Hepatocyte (in vitro differentiated cells): ENCODE measurements at regions not wholly inside any gene's neighbourhood (a gene's known extent, or its start where the extent isn't known, plus 50 kb on each side); places are given as distances from the start of the nearest gene placed in this dataset.

Source experiments
- DNase-seq: peaks from one replicate; pipeline ENCODE4 v3.0.0-alpha.2; 2016; ENCODE audit warnings: low spot score
- H2AFZ ChIP-seq: fragments of 200-600 bp; sonication (generic); 2 replicates; pipeline ENCODE4 v1.6.0; 2016; ENCODE audit warnings: antibody characterized with exemption, mild to moderate bottlenecking
- H3K27ac ChIP-seq: fragments of 200-600 bp; sonication (generic); 2 replicates; pipeline ENCODE4 v1.5.1; 2016; ENCODE audit warnings: mild to moderate bottlenecking
- H3K27me3 ChIP-seq: fragments of 200-600 bp; sonication (generic); 2 replicates; pipeline ENCODE4 v1.6.1; 2016
- H3K36me3 ChIP-seq: fragments of 200-600 bp; sonication (generic); replicated peaks from 2 replicates; pipeline ENCODE4 v1.5.1; 2016; ENCODE audit warnings: low read depth; ENCODE audit not compliant: insufficient read depth
- H3K4me1 ChIP-seq: fragments of 200-600 bp; sonication (generic); 2 replicates; pipeline ENCODE4 v1.5.1; 2016; ENCODE audit warnings: mild to moderate bottlenecking, moderate library complexity; ENCODE audit not compliant: insufficient read depth
- H3K4me2 ChIP-seq: fragments of 200-600 bp; sonication (generic); 2 replicates; pipeline ENCODE4 v1.6.0; 2016
- H3K4me3 ChIP-seq: fragments of 200-600 bp; sonication (generic); 2 replicates; pipeline ENCODE4 v1.5.1; 2016; ENCODE audit warnings: mild to moderate bottlenecking
- H3K79me2 ChIP-seq: fragments of 200-600 bp; sonication (generic); 2 replicates; pipeline ENCODE4 v1.6.0; 2017; ENCODE audit warnings: mild to moderate bottlenecking
- H3K9me2 ChIP-seq: fragments of 200-600 bp; sonication (generic); replicated peaks from 2 replicates; pipeline ENCODE4 v1.6.0; 2017; ENCODE audit warnings: mild to moderate bottlenecking; ENCODE audit not compliant: insufficient read depth
- H3K9me3 ChIP-seq: fragments of 200-600 bp; sonication (generic); 2 replicates; pipeline ENCODE4 v1.5.1; 2016; ENCODE audit warnings: low read depth, mild to moderate bottlenecking
- H4K20me1 ChIP-seq: fragments of 200-600 bp; sonication (generic); 2 replicates; pipeline ENCODE4 v1.6.0; 2016; ENCODE audit warnings: mild to moderate bottlenecking; ENCODE audit not compliant: insufficient read depth, poor library complexity, severe bottlenecking
- EZH2 ChIP-seq: fragments of 200-600 bp; sonication (generic); IDR thresholded peaks from 2 replicates; pipeline ENCODE4 v1.6.1; 2016; ENCODE audit warnings: antibody characterized with exemption, mild to moderate bottlenecking, borderline replicate concordance
- EZH2phosphoT487 ChIP-seq: fragments of 200-600 bp; sonication (generic); IDR thresholded peaks from one replicate; pipeline ENCODE4 v1.6.1; 2018; ENCODE audit warnings: antibody characterized with exemption, mild to moderate bottlenecking, low read depth, moderate library complexity; ENCODE audit not compliant: unreplicated experiment, severe bottlenecking
- WGBS: methylation state at CpG from one replicate; pipeline ENCODE4 v1.1.6; 2016; ENCODE audit warnings: low lambda C conversion rate; ENCODE audit errors: missing lambda C conversion rate; 5-methylcytosine and 5-hydroxymethylcytosine counted together
- TF ChIP-seq, protein P1 (sequence below): fragments of 200-600 bp; sonication (generic); IDR thresholded peaks from 2 replicates; pipeline ENCODE4 v1.5.1; 2016; ENCODE audit warnings: antibody characterized with exemption, mild to moderate bottlenecking; ENCODE audit not compliant: poor library complexity

DNA sequence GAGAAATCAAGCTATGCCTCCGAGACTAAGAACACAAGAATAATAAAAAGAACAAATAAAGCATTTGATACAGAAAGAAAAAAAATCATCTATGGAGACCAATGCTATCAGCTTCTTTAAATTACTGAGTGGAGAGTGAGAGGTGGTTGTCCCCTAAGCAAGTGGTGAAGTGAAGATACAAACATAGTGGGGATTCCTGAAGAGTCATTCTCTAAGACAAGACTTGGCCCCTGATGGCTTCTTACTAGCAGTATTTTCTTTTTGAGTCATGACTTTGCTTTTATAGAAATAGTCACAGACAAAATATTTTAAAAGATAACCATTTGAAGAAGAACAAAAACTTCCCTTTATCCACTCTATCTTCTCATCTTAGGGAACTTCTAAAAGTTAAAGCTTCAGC, 261.4 kb upstream of the PRDM1 start:
- no peaks in the 10 kb centered on the region for H3K9me2 ChIP-seq
- no peak overlapping the region for H3K4me3 ChIP-seq
- no peak overlapping the region for H3K4me2 ChIP-seq
- H3K4me1 ChIP-seq, result no peaks in the 10 kb centered on the region
- no peaks in the 10 kb centered on the region for H3K79me2 ChIP-seq
- H3K27ac ChIP-seq, result no peak overlapping the region
- TF ChIP-seq EZH2, result no peak
- TF ChIP-seq, protein P1, sequence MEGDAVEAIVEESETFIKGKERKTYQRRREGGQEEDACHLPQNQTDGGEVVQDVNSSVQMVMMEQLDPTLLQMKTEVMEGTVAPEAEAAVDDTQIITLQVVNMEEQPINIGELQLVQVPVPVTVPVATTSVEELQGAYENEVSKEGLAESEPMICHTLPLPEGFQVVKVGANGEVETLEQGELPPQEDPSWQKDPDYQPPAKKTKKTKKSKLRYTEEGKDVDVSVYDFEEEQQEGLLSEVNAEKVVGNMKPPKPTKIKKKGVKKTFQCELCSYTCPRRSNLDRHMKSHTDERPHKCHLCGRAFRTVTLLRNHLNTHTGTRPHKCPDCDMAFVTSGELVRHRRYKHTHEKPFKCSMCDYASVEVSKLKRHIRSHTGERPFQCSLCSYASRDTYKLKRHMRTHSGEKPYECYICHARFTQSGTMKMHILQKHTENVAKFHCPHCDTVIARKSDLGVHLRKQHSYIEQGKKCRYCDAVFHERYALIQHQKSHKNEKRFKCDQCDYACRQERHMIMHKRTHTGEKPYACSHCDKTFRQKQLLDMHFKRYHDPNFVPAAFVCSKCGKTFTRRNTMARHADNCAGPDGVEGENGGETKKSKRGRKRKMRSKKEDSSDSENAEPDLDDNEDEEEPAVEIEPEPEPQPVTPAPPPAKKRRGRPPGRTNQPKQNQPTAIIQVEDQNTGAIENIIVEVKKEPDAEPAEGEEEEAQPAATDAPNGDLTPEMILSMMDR, result no peak
- no peak for TF ChIP-seq EZH2phosphoT487
- H3K27me3 ChIP-seq, result no peaks in the 10 kb centered on the region
- no peaks in the 10 kb centered on the region for H4K20me1 ChIP-seq
- no peaks in the 10 kb centered on the region for H3K36me3 ChIP-seq
- 94% methylated on average over 1 of the region's 1 CpG for WGBS
- no peak overlapping the region for H2AFZ ChIP-seq
- DNase-seq, result no peak
- no peaks in the 10 kb centered on the region for H3K9me3 ChIP-seq

DNA sequence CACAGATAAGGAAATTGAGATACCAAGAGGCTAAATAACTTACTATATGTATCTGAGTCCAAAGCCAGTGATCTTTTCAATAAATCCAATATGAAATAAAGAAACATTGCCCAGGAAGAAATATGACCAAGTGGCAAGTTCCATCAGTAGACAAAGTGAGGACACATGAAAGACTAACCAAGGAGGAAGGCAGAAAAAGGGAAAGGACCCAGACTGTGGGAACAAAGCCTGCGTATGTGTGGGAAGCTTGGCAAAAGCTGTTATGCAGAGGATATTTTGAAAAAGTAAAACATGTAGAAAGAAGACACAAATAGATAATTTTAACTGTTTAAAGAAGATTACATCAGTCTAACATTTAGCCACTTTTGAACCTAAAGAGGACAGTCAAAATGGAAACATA, 264.4 kb upstream of the PRDM1 start:
- Histone ChIP-seq H3K9me3 (no peaks in the 10 kb centered on the region), H3K4me1 (no peaks in the 10 kb centered on the region), H3K27me3 (no peaks in the 10 kb centered on the region), H3K9me2 (no peaks in the 10 kb centered on the region), H3K79me2 (no peaks in the 10 kb centered on the region), H3K4me2 (no peak overlapping the region), H3K4me3 (no peak overlapping the region), H3K36me3 (no peaks in the 10 kb centered on the region), H3K27ac (no peak overlapping the region), H2AFZ (no peak overlapping the region), H4K20me1 (no peaks in the 10 kb centered on the region)
- no peak for DNase-seq
- 88% methylated on average over 1 of the region's 1 CpG for WGBS
- TF ChIP-seq EZH2 (no peak), EZH2phosphoT487 (no peak)
- TF ChIP-seq, protein P1, result no peak

DNA sequence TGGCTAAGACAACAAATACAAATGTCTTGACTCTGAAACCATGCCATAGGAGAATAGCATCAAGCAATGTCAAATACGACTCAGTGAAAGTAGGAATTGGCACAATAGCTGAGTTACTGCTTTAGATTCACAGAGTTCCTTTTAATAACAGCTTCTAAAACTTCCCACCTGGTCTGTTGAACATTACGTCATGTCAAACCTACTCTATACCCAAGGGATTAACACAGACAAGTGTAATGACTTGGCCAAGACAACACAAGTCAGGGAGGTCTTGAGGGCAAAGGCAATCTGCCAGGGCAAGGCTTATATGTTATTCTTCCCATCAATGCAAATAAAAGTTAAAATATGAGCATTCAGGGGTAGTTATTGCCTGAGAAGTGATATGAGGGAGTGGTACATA, 265.1 kb upstream of the PRDM1 start:
- Histone ChIP-seq H2AFZ (no peak overlapping the region), H3K4me3 (no peak overlapping the region), H3K27me3 (no peaks in the 10 kb centered on the region), H3K27ac (no peak overlapping the region), H3K9me2 (no peaks in the 10 kb centered on the region), H3K36me3 (no peaks in the 10 kb centered on the region), H4K20me1 (no peaks in the 10 kb centered on the region), H3K4me1 (no peaks in the 10 kb centered on the region), H3K4me2 (no peak overlapping the region), H3K9me3 (no peaks in the 10 kb centered on the region), H3K79me2 (no peaks in the 10 kb centered on the region)
- no peak for TF ChIP-seq EZH2phosphoT487
- TF ChIP-seq, protein P1, result no peak
- no peak for TF ChIP-seq EZH2
- 98% methylated on average over 2 of the region's 2 CpGs for WGBS
- no peak for DNase-seq

DNA sequence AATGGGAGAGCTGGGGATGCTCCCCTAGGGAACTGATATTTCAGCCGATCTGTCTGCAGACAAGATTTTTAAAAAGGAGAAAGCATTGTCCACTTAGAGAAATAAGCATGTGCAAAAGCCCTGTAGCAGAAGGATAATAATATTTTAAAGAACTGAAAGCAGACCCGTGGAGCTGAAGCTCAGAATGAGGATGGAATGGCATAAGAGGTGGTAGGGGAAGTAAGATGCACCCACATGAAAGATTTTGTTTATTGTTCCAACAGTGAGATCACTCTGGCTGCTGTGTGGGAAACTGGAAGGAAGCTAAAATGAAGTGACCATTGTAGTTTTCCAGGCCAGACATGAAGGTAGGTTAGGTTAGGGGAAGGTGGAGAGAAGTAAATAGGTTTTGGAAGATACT, 266.4 kb upstream of the PRDM1 start:
- Histone ChIP-seq H3K9me2 (no peaks in the 10 kb centered on the region), H3K4me3 (no peak overlapping the region), H2AFZ (no peak overlapping the region), H3K4me2 (no peak overlapping the region), H4K20me1 (no peaks in the 10 kb centered on the region), H3K4me1 (no peaks in the 10 kb centered on the region), H3K79me2 (no peaks in the 10 kb centered on the region), H3K27me3 (no peaks in the 10 kb centered on the region), H3K27ac (no peak overlapping the region), H3K36me3 (no peaks in the 10 kb centered on the region), H3K9me3 (no peaks in the 10 kb centered on the region)
- TF ChIP-seq EZH2, result no peak
- TF ChIP-seq, protein P1, result no peak
- 89% methylated on average over 2 of the region's 2 CpGs for WGBS
- no peak for DNase-seq
